GM12878 (cell line): ENCODE measurements at regions not wholly inside any gene's neighbourhood (a gene's known extent, or its start where the extent isn't known, plus 50 kb on each side); places are given as distances from the start of the nearest gene placed in this dataset.
A peak's percentile ranks its signal among the peaks of the same experiment; 100 is the strongest.

ENCODE experiments used
- CBFB ChIP-seq: IDR thresholded peaks from 2 replicates; pipeline ENCODE4 v1.6.1; 2016; ENCODE audit warnings: antibody characterized with exemption, low read depth
- CBX5 ChIP-seq: sonication (generic); IDR thresholded peaks from 2 replicates; pipeline ENCODE4 v1.6.1; 2016; ENCODE audit warnings: low read depth, moderate library complexity, mild to moderate bottlenecking, inconsistent platforms
- CHD1 ChIP-seq: IDR thresholded peaks from 2 replicates; pipeline ENCODE4 v1.6.1; 2012; ENCODE audit warnings: low read depth, low read length, improper control_type of control experiment
- FOXM1 ChIP-seq: IDR thresholded peaks from 2 replicates; pipeline ENCODE4 v1.6.1; 2012; ENCODE audit warnings: low read depth, mild to moderate bottlenecking, inconsistent platforms, low read length, moderate library complexity
- GABPA ChIP-seq: IDR thresholded peaks from 2 replicates; pipeline ENCODE4 v1.6.1; 2014; ENCODE audit warnings: antibody characterized with exemption, low read depth, mild to moderate bottlenecking, inconsistent platforms
- MXI1 ChIP-seq: fragments of 150-350 bp; IDR thresholded peaks from 2 replicates; pipeline ENCODE4 v1.6.1; 2011; ENCODE audit warnings: low read depth, mild to moderate bottlenecking, inconsistent platforms, low read length, improper control_type of control experiment
- NFIC ChIP-seq: IDR thresholded peaks from 2 replicates; pipeline ENCODE4 v1.6.1; 2012; ENCODE audit warnings: low read depth, mild to moderate bottlenecking, inconsistent platforms, low read length, moderate library complexity
- RAD51 ChIP-seq: fragments of 450-650 bp; IDR thresholded peaks from 2 replicates; pipeline ENCODE4 v1.6.1; 2016; ENCODE audit warnings: moderate library complexity, mild to moderate bottlenecking, inconsistent platforms
- SIX5 ChIP-seq: IDR thresholded peaks from 2 replicates; pipeline ENCODE4 v1.6.1; 2011; ENCODE audit warnings: mild to moderate bottlenecking, low read depth, low read length, moderate library complexity; ENCODE audit not compliant: severe bottlenecking
- SUPT20H ChIP-seq: IDR thresholded peaks from 2 replicates; pipeline ENCODE4 v1.6.1; 2011; ENCODE audit warnings: low read depth, mild to moderate bottlenecking, low read length, moderate library complexity, borderline replicate concordance; ENCODE audit not compliant: control insufficient read depth
- TCF12 ChIP-seq: IDR thresholded peaks from 2 replicates; pipeline ENCODE4 v1.6.1; 2011; ENCODE audit warnings: low read depth, mild to moderate bottlenecking, low read length
- WRNIP1 ChIP-seq: IDR thresholded peaks from 2 replicates; pipeline ENCODE4 v1.6.1; 2011; ENCODE audit warnings: low read depth, low read length, improper control_type of control experiment, borderline replicate concordance
- TF ChIP-seq, protein P1 (sequence below): fragments of 450-650 bp; IDR thresholded peaks from 2 replicates; pipeline ENCODE4 v1.6.1; 2017; ENCODE audit warnings: mild to moderate bottlenecking, moderate library complexity
- TF ChIP-seq, protein P2 (sequence below): fragments of 450-650 bp; IDR thresholded peaks from 2 replicates; pipeline ENCODE4 v1.6.1; 2016; ENCODE audit warnings: mild to moderate bottlenecking, moderate library complexity, borderline replicate concordance
- TF ChIP-seq, protein P3 (sequence below): fragments of 450-650 bp; IDR thresholded peaks from 2 replicates; pipeline ENCODE4 v1.6.1; 2017; ENCODE audit warnings: mild to moderate bottlenecking, low read depth, inconsistent platforms; ENCODE audit not compliant: poor library complexity, severe bottlenecking
- TF ChIP-seq, protein P4 (sequence below): fragments of 450-650 bp; IDR thresholded peaks from 2 replicates; pipeline ENCODE4 v1.6.1; 2018; ENCODE audit warnings: mild to moderate bottlenecking, low read depth, moderate library complexity; ENCODE audit not compliant: partially characterized antibody

DNA sequence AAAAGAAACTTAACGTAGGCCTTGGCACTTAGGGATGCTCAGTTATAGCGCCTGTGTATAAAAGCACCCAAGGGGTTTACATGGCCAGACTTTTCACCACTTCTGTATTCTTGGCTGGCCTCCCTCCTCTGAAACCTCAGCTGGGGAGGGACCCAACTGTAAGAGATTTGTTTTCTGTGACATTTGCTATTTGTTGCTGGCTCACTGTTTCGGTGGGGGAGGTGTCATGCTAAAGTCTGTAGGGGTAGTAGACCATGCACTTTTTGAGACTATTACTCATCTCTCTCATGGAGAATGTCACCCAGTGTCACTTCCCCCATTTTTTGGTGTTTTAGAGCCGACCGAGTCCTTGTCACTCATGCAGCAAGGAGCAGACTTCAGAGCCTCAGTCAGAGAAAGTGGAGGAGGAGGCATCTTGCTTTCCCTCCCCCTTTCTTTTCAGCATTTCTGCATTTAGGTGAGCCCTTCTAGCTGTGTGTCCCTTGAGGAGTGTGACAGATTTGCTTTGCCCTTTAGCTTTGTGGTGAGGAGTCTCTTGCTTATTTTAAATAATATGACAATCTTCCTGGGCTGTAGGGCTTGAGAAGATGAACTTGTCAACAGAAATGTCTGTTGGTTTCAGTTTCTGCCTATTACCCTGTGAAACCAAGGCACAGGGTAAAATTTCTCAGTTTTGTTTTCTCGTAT is 160.1 kb downstream of the FASLG start (continued):
- TF ChIP-seq, protein P1, sequence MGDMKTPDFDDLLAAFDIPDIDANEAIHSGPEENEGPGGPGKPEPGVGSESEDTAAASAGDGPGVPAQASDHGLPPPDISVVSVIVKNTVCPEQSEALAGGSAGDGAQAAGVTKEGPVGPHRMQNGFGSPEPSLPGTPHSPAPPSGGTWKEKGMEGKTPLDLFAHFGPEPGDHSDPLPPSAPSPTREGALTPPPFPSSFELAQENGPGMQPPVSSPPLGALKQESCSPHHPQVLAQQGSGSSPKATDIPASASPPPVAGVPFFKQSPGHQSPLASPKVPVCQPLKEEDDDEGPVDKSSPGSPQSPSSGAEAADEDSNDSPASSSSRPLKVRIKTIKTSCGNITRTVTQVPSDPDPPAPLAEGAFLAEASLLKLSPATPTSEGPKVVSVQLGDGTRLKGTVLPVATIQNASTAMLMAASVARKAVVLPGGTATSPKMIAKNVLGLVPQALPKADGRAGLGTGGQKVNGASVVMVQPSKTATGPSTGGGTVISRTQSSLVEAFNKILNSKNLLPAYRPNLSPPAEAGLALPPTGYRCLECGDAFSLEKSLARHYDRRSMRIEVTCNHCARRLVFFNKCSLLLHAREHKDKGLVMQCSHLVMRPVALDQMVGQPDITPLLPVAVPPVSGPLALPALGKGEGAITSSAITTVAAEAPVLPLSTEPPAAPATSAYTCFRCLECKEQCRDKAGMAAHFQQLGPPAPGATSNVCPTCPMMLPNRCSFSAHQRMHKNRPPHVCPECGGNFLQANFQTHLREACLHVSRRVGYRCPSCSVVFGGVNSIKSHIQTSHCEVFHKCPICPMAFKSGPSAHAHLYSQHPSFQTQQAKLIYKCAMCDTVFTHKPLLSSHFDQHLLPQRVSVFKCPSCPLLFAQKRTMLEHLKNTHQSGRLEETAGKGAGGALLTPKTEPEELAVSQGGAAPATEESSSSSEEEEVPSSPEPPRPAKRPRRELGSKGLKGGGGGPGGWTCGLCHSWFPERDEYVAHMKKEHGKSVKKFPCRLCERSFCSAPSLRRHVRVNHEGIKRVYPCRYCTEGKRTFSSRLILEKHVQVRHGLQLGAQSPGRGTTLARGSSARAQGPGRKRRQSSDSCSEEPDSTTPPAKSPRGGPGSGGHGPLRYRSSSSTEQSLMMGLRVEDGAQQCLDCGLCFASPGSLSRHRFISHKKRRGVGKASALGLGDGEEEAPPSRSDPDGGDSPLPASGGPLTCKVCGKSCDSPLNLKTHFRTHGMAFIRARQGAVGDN, result no peak
- TF ChIP-seq SIX5 (no peak), FOXM1 (peak; percentile 97), WRNIP1 (no peak), GABPA (peak; percentile 63; the same call in 1 of the 2 replicates), MXI1 (peak; percentile 49), RAD51 (peak; percentile 27; the same call in 1 of the 2 replicates), TCF12 (peak; percentile 87), CHD1 (peak; percentile 65; the same call in 1 of the 2 replicates), NFIC (peak; percentile 97), SUPT20H (no peak), CBX5 (peak; percentile 96), CBFB (peak; percentile 51; the same call in 1 of the 2 replicates)
- TF ChIP-seq, protein P2, sequence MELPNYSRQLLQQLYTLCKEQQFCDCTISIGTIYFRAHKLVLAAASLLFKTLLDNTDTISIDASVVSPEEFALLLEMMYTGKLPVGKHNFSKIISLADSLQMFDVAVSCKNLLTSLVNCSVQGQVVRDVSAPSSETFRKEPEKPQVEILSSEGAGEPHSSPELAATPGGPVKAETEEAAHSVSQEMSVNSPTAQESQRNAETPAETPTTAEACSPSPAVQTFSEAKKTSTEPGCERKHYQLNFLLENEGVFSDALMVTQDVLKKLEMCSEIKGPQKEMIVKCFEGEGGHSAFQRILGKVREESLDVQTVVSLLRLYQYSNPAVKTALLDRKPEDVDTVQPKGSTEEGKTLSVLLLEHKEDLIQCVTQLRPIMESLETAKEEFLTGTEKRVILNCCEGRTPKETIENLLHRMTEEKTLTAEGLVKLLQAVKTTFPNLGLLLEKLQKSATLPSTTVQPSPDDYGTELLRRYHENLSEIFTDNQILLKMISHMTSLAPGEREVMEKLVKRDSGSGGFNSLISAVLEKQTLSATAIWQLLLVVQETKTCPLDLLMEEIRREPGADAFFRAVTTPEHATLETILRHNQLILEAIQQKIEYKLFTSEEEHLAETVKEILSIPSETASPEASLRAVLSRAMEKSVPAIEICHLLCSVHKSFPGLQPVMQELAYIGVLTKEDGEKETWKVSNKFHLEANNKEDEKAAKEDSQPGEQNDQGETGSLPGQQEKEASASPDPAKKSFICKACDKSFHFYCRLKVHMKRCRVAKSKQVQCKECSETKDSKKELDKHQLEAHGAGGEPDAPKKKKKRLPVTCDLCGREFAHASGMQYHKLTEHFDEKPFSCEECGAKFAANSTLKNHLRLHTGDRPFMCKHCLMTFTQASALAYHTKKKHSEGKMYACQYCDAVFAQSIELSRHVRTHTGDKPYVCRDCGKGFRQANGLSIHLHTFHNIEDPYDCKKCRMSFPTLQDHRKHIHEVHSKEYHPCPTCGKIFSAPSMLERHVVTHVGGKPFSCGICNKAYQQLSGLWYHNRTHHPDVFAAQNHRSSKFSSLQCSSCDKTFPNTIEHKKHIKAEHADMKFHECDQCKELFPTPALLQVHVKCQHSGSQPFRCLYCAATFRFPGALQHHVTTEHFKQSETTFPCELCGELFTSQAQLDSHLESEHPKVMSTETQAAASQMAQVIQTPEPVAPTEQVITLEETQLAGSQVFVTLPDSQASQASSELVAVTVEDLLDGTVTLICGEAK, result no peak
- TF ChIP-seq, protein P3, sequence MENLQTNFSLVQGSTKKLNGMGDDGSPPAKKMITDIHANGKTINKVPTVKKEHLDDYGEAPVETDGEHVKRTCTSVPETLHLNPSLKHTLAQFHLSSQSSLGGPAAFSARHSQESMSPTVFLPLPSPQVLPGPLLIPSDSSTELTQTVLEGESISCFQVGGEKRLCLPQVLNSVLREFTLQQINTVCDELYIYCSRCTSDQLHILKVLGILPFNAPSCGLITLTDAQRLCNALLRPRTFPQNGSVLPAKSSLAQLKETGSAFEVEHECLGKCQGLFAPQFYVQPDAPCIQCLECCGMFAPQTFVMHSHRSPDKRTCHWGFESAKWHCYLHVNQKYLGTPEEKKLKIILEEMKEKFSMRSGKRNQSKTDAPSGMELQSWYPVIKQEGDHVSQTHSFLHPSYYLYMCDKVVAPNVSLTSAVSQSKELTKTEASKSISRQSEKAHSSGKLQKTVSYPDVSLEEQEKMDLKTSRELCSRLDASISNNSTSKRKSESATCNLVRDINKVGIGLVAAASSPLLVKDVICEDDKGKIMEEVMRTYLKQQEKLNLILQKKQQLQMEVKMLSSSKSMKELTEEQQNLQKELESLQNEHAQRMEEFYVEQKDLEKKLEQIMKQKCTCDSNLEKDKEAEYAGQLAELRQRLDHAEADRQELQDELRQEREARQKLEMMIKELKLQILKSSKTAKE, result peak; percentile 99
- TF ChIP-seq, protein P4, sequence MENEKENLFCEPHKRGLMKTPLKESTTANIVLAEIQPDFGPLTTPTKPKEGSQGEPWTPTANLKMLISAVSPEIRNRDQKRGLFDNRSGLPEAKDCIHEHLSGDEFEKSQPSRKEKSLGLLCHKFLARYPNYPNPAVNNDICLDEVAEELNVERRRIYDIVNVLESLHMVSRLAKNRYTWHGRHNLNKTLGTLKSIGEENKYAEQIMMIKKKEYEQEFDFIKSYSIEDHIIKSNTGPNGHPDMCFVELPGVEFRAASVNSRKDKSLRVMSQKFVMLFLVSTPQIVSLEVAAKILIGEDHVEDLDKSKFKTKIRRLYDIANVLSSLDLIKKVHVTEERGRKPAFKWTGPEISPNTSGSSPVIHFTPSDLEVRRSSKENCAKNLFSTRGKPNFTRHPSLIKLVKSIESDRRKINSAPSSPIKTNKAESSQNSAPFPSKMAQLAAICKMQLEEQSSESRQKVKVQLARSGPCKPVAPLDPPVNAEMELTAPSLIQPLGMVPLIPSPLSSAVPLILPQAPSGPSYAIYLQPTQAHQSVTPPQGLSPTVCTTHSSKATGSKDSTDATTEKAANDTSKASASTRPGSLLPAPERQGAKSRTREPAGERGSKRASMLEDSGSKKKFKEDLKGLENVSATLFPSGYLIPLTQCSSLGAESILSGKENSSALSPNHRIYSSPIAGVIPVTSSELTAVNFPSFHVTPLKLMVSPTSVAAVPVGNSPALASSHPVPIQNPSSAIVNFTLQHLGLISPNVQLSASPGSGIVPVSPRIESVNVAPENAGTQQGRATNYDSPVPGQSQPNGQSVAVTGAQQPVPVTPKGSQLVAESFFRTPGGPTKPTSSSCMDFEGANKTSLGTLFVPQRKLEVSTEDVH, result no peak
